OCI-LY7 (cell line): ENCODE measurements at regions not wholly inside any gene's neighbourhood (a gene's known extent, or its start where the extent isn't known, plus 50 kb on each side); places are given as distances from the start of the nearest gene placed in this dataset.

Experiments
- BruUV-seq: library from RNA; stranded (reverse); fragments of 400-500 nt; replicated peaks from 2 replicates; lab custom pipeline; 2021; lab: Mats Ljungman, UMichigan
- CTCF ChIA-PET: fragments of 300-600 bp; sonication (Branson Sonifier 250); formaldehyde crosslinking; loops from one replicate; lab custom pipeline; 2022; ENCODE audit warnings: antibody characterized with exemption; ENCODE audit not compliant: unreplicated experiment; lab: Charles Lee
- POLR2A ChIA-PET: fragments of 300-600 bp; sonication (Branson Sonifier 250); formaldehyde crosslinking; loops from one replicate; lab custom pipeline; 2022; ENCODE audit warnings: antibody characterized with exemption; lab: Charles Lee
- DNase-seq: peaks from one replicate; pipeline ENCODE4 v3.0.0-alpha.2; 2015; ENCODE audit warnings: low spot score
- H2AFZ ChIP-seq: fragments of 200-600 bp; sonication (generic), shearing (Covaris generic); 2 replicates; pipeline ENCODE4 v1.6.1; 2014; ENCODE audit warnings: mild to moderate bottlenecking, antibody characterized with exemption, low read length, moderate library complexity
- H3K27ac ChIP-seq: fragments of 200-600 bp; sonication (generic); 2 replicates; pipeline ENCODE4 v1.5.1; 2014; ENCODE audit warnings: mixed run types, low read depth, mild to moderate bottlenecking, moderate library complexity, low read length, inconsistent platforms; ENCODE audit not compliant: poor library complexity, severe bottlenecking
- H3K36me3 ChIP-seq: fragments of 200-600 bp; sonication (generic); 2 replicates; pipeline ENCODE4 v1.6.1; 2014; ENCODE audit warnings: mild to moderate bottlenecking, antibody characterized with exemption, low read length, moderate library complexity, mixed read lengths; ENCODE audit not compliant: insufficient read depth
- H3K4me1 ChIP-seq: fragments of 200-600 bp; sonication (generic); 2 replicates; pipeline ENCODE4 v1.5.1; 2014; ENCODE audit warnings: mild to moderate bottlenecking, low read length; ENCODE audit not compliant: insufficient read depth, poor library complexity, severe bottlenecking
- H3K4me2 ChIP-seq: fragments of 200-600 bp; sonication (generic); 2 replicates; pipeline ENCODE4 v1.6.1; 2014; ENCODE audit warnings: mild to moderate bottlenecking, low read length
- H3K4me3 ChIP-seq: fragments of 200-600 bp; sonication (generic); 2 replicates; pipeline ENCODE4 v1.5.1; 2014; ENCODE audit warnings: mild to moderate bottlenecking, low read depth, low read length; ENCODE audit not compliant: poor library complexity, severe bottlenecking
- H3K79me2 ChIP-seq: fragments of 200-600 bp; sonication (generic); 2 replicates; pipeline ENCODE4 v1.6.1; 2016; ENCODE audit warnings: low read depth, mild to moderate bottlenecking, low read length, moderate library complexity, mixed read lengths; ENCODE audit not compliant: insufficient read depth
- H3K9me2 ChIP-seq: fragments of 200-600 bp; sonication (generic); 2 replicates; pipeline ENCODE4 v1.6.1; 2016; ENCODE audit warnings: mild to moderate bottlenecking, low read length, mixed read lengths; ENCODE audit not compliant: insufficient read depth
- H3K9me3 ChIP-seq: fragments of 200-600 bp; sonication (generic); 2 replicates; pipeline ENCODE4 v1.6.1; 2014; ENCODE audit warnings: mild to moderate bottlenecking, mixed run types, low read length, mixed read lengths
- H4K20me1 ChIP-seq: fragments of 200-600 bp; sonication (generic); 2 replicates; pipeline ENCODE4 v1.6.1; 2014; ENCODE audit warnings: mild to moderate bottlenecking, antibody characterized with exemption, low read length, moderate library complexity, mixed read lengths; ENCODE audit not compliant: insufficient read depth
- EZH2phosphoT487 ChIP-seq: fragments of 200-600 bp; sonication (generic); IDR thresholded peaks from 2 replicates; pipeline ENCODE4 v1.6.1; 2018; ENCODE audit warnings: low read depth, borderline replicate concordance, mild to moderate bottlenecking, mixed run types, antibody characterized with exemption, low read length, moderate library complexity, mixed read lengths
- intact Hi-C: fragments of 100-400 bp; cut with micrococcal nuclease; formaldehyde crosslinking; loops from one replicate; pipeline ENCODE4 v1.10.0; 2022; ENCODE audit not compliant: unreplicated experiment
- TF ChIP-seq, protein P1 (sequence below): fragments of 200-600 bp; sonication (generic); conservative IDR thresholded peaks from 2 replicates; pipeline ENCODE4 v1.5.1; 2014; ENCODE audit warnings: mild to moderate bottlenecking, antibody characterized with exemption, low read length, moderate library complexity, mixed read lengths

GRCh38 chr5:135193213-135194125 is 159.4 kb upstream of the PITX1 start:
- H4K20me1 ChIP-seq, result no peaks in the 10 kb centered on the region
- H3K9me3 ChIP-seq, result 0 out of 2 replicates have a peak, but pooled peaks cover 4% of the 10 kb centered on the region
- H3K27ac ChIP-seq, result no peak overlapping the region
- BruUV-seq, result no TSS peak
- no peak overlapping the region for H3K4me3 ChIP-seq
- intact Hi-C loops, result loop anchor here (10.0 kb wide), 1 partner anchor 459 kb away; the partner anchor contains the start of gene CAMLG
- no peak overlapping the region for H2AFZ ChIP-seq
- no peaks in the 10 kb centered on the region for H3K36me3 ChIP-seq
- TF ChIP-seq EZH2phosphoT487, result no peak
- TF ChIP-seq, protein P1, sequence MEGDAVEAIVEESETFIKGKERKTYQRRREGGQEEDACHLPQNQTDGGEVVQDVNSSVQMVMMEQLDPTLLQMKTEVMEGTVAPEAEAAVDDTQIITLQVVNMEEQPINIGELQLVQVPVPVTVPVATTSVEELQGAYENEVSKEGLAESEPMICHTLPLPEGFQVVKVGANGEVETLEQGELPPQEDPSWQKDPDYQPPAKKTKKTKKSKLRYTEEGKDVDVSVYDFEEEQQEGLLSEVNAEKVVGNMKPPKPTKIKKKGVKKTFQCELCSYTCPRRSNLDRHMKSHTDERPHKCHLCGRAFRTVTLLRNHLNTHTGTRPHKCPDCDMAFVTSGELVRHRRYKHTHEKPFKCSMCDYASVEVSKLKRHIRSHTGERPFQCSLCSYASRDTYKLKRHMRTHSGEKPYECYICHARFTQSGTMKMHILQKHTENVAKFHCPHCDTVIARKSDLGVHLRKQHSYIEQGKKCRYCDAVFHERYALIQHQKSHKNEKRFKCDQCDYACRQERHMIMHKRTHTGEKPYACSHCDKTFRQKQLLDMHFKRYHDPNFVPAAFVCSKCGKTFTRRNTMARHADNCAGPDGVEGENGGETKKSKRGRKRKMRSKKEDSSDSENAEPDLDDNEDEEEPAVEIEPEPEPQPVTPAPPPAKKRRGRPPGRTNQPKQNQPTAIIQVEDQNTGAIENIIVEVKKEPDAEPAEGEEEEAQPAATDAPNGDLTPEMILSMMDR, result no peak
- H3K9me2 ChIP-seq, result no peaks in the 10 kb centered on the region
- no peak overlapping the region for H3K4me2 ChIP-seq
- CTCF ChIA-PET, result no interaction called here
- POLR2A ChIA-PET, result no interaction called here
- no peak for DNase-seq
- H3K79me2 ChIP-seq, result no peaks in the 10 kb centered on the region
- H3K4me1 ChIP-seq, result peaks cover 8% of the 10 kb centered on the region

- no peak overlapping the region for H3K4me2 ChIP-seq
- no TSS peak for BruUV-seq
- no peak overlapping the region for H3K27ac ChIP-seq
- peaks cover 8% of the 10 kb centered on the region for H3K4me1 ChIP-seq
- no peaks in the 10 kb centered on the region for H3K36me3 ChIP-seq
- H3K9me2 ChIP-seq, result no peaks in the 10 kb centered on the region
- no peaks in the 10 kb centered on the region for H3K79me2 ChIP-seq
- no peak for DNase-seq
- TF ChIP-seq, protein P1, result no peak
- TF ChIP-seq EZH2phosphoT487, result no peak
- H4K20me1 ChIP-seq, result no peaks in the 10 kb centered on the region
- no peak overlapping the region for H2AFZ ChIP-seq
- ChIA-PET POLR2A (no interaction called here), CTCF (no interaction called here)
- 0 out of 2 replicates have a peak, but pooled peaks cover 4% of the 10 kb centered on the region for H3K9me3 ChIP-seq
- intact Hi-C loops, result loop anchor here (10.0 kb wide), 1 partner anchor 458 kb away; the partner anchor contains the start of gene CAMLG
- H3K4me3 ChIP-seq, result no peak overlapping the region
These were observed 158.3 kb upstream of the PITX1 start for GRCh38 chr5:135192351-135192750.
